ENCODE measurements at regions not wholly inside any gene's neighbourhood (a gene's known extent, or its start where the extent isn't known, plus 50 kb on each side); places are given as distances from the start of the nearest gene placed in this dataset.
"Not testable (repeated sequence)": the region's sequence is repeated elsewhere in the genome, so short reads cannot be mapped to it uniquely, and the experiment has no call there.

- no peak overlapping the region for H3K4me3 ChIP-seq (ENCODE audit: low read depth in 2 of 2, low read length in 2 of 2)
- DNase-seq (ENCODE audit: low read depth, low spot score) (no peak), ATAC-seq (no peak)
- ChIA-PET POLR2A (no interaction called here), CTCF (no interaction called here)
- BruUV-seq (replicated peaks) = no TSS peak
- no peaks in the 10 kb centered on the region for H3K36me3 ChIP-seq (ENCODE audit: control insufficient read depth, insufficient read depth, low read length)
- H3K9me3 ChIP-seq (ENCODE audit: control insufficient read depth, insufficient read depth, low read depth, low read length) = no peaks in the 10 kb centered on the region
- no peaks in the 10 kb centered on the region for H3K4me1 ChIP-seq (ENCODE audit: control insufficient read depth, insufficient read depth, low read length)
- H3K27ac ChIP-seq (ENCODE audit: low read length) = peak overlapping the region; percentile 54; the same call in 1 of the 2 replicates
- in situ Hi-C loops (cut with HindIII; ENCODE audit: low pct_unique_long_range_greater_than_20kb, low sequenced_read_pairs) = no loop called here
- intact Hi-C loops (cut with micrococcal nuclease; ENCODE audit: unreplicated experiment) = no loop called here
- TF ChIP-seq TCF7L2 (IDR thresholded peaks at IDR 0.05; ENCODE audit: low read depth, low read length) (no peak), POLR2AphosphoS5 (IDR thresholded peaks at IDR 0.05; ENCODE audit: low read depth, low read length) (no peak), SIN3A (IDR thresholded peaks at IDR 0.05; ENCODE audit: borderline replicate concordance, insufficient read depth, low read depth, low read length) (no peak), REST (IDR thresholded peaks at IDR 0.05; ENCODE audit: insufficient read depth in 1 of 2, low read depth in 2 of 2, low read length in 1 of 2) (no peak)
- TF ChIP-seq, protein P1, sequence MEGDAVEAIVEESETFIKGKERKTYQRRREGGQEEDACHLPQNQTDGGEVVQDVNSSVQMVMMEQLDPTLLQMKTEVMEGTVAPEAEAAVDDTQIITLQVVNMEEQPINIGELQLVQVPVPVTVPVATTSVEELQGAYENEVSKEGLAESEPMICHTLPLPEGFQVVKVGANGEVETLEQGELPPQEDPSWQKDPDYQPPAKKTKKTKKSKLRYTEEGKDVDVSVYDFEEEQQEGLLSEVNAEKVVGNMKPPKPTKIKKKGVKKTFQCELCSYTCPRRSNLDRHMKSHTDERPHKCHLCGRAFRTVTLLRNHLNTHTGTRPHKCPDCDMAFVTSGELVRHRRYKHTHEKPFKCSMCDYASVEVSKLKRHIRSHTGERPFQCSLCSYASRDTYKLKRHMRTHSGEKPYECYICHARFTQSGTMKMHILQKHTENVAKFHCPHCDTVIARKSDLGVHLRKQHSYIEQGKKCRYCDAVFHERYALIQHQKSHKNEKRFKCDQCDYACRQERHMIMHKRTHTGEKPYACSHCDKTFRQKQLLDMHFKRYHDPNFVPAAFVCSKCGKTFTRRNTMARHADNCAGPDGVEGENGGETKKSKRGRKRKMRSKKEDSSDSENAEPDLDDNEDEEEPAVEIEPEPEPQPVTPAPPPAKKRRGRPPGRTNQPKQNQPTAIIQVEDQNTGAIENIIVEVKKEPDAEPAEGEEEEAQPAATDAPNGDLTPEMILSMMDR (IDR thresholded peaks at IDR 0.05) = no peak
- no peaks in the 10 kb centered on the region for H3K27me3 ChIP-seq (ENCODE audit: control insufficient read depth, insufficient read depth, low read length)
Measured at GRCh38 chr6:112683926-112684325, 336.8 kb downstream of the RFPL4B start.

- H3K9me3 ChIP-seq (ENCODE audit: control insufficient read depth, insufficient read depth, low read depth, low read length); H3K4me1 ChIP-seq (ENCODE audit: control insufficient read depth, insufficient read depth, low read length); ATAC-seq; H3K27me3 ChIP-seq (ENCODE audit: control insufficient read depth, insufficient read depth, low read length); BruUV-seq (replicated peaks); H3K27ac ChIP-seq (ENCODE audit: low read length); H3K36me3 ChIP-seq (ENCODE audit: control insufficient read depth, insufficient read depth, low read length); intact Hi-C loops (cut with micrococcal nuclease; ENCODE audit: unreplicated experiment); in situ Hi-C loops (cut with HindIII; ENCODE audit: low pct_unique_long_range_greater_than_20kb, low sequenced_read_pairs); H3K4me3 ChIP-seq (ENCODE audit: low read depth in 2 of 2, low read length in 2 of 2); POLR2A ChIA-PET; CTCF ChIA-PET; DNase-seq (ENCODE audit: low read depth, low spot score): not testable (repeated sequence)
Measured at GRCh38 chr6:112685521-112686220, 338.5 kb downstream of the RFPL4B start.

DNA sequence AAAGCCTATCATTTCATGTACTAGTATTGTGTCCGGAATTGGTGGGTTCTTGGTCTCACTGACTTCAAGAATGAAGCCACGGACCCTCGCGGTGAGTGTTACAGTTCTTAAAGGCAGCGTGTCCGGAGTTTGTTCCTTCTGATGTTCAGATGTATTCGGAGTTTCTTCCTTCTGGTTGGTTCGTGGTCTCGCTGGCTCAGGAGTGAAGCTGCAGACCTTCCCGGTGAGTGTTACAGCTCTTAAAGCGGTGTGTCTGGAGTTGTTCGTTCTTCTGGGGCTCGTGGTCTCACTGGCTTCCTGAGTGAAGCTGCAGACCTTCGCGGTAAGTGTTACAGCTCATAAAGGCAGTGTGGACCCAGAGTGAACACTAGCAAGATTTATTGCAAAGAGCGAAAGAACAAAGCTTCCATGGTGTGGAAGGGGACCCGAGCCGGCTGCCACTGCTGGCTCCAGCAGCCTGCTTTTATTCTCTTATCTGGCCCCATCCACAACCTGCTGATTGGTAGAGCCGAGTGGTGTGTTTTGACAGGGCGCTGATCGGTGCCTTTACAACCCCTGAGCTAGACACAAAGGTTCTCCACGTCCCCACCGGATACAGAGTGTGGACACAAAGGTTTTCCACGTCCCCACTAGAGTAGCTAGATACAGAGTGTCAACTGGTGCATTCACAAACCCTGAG is 341.5 kb downstream of the RFPL4B start:
- POLR2A ChIA-PET; H3K27me3 ChIP-seq (ENCODE audit: control insufficient read depth, insufficient read depth, low read length); BruUV-seq (replicated peaks); ATAC-seq; H3K4me3 ChIP-seq (ENCODE audit: low read depth in 2 of 2, low read length in 2 of 2); CTCF ChIA-PET; DNase-seq (ENCODE audit: low read depth, low spot score); intact Hi-C loops (cut with micrococcal nuclease; ENCODE audit: unreplicated experiment); in situ Hi-C loops (cut with HindIII; ENCODE audit: low pct_unique_long_range_greater_than_20kb, low sequenced_read_pairs); H3K9me3 ChIP-seq (ENCODE audit: control insufficient read depth, insufficient read depth, low read depth, low read length); H3K36me3 ChIP-seq (ENCODE audit: control insufficient read depth, insufficient read depth, low read length): not testable (repeated sequence)
- peaks cover 29% of the 10 kb centered on the region for H3K4me1 ChIP-seq (ENCODE audit: control insufficient read depth, insufficient read depth, low read length)
- H3K27ac ChIP-seq (ENCODE audit: low read length) = peak overlapping the region; percentile 55; the same call in 1 of the 2 replicates

GRCh38 chr6:112689183-112689858 is 342.2 kb downstream of the RFPL4B start:
- in situ Hi-C loops (cut with HindIII; ENCODE audit: low pct_unique_long_range_greater_than_20kb, low sequenced_read_pairs); CTCF ChIA-PET; intact Hi-C loops (cut with micrococcal nuclease; ENCODE audit: unreplicated experiment); H3K9me3 ChIP-seq (ENCODE audit: control insufficient read depth, insufficient read depth, low read depth, low read length); POLR2A ChIA-PET; ATAC-seq; BruUV-seq (replicated peaks); H3K27me3 ChIP-seq (ENCODE audit: control insufficient read depth, insufficient read depth, low read length); H3K36me3 ChIP-seq (ENCODE audit: control insufficient read depth, insufficient read depth, low read length); H3K4me3 ChIP-seq (ENCODE audit: low read depth in 2 of 2, low read length in 2 of 2); DNase-seq (ENCODE audit: low read depth, low spot score): not testable (repeated sequence)
- H3K4me1 ChIP-seq (ENCODE audit: control insufficient read depth, insufficient read depth, low read length) = peaks cover 29% of the 10 kb centered on the region
- peak overlapping the region; percentile 93; the same call in 1 of the 2 replicates for H3K27ac ChIP-seq (ENCODE audit: low read length)
